ENCODE measurements at regions not wholly inside any gene's neighbourhood (a gene's known extent, or its start where the extent isn't known, plus 50 kb on each side); places are given as distances from the start of the nearest gene placed in this dataset.
A peak's percentile ranks its signal among the peaks of the same experiment; 100 is the strongest.

DNA sequence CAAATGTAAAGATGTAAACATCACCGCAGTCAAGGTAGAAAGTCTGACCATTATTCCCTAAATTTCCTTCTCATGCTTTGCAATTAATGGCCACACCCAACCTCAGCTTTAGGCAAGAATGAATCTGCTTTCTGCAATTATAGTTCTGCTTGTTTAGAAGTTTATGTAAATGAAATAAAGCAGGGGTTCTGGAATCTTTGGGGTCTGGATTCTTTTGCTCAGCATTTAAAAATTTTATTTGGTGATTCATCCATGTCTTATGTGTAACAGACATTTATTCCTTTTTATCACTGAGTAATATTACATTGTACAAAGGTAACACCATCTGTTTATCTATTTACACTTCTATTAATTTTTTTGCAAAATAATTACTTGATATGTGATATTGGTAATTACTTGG is 613.6 kb downstream of the UTRN start:
- peaks cover 3% of the 10 kb centered on the region; the same call in 1 of the 2 replicates for H3K9me3 ChIP-seq (ENCODE audit: low read depth, low read length)
- TF ChIP-seq POLR2AphosphoS5 (IDR thresholded peaks at IDR 0.05; ENCODE audit: borderline replicate concordance, low read depth, low read length) (no peak), EZH2 (IDR thresholded peaks at IDR 0.05) (no peak), FOXP2 (optimal IDR thresholded peaks at IDR 0.05; ENCODE audit: control extremely low read depth, extremely low read length, insufficient read depth) (no peak)
- no peak overlapping the region for H3K27ac ChIP-seq
- no peak overlapping the region for H3K4me3 ChIP-seq
- no peak overlapping the region for H3K9ac ChIP-seq (ENCODE audit: insufficient read length)
- no peak for DNase-seq (ENCODE audit: low read depth, low spot score)
- no peaks in the 10 kb centered on the region for H3K36me3 ChIP-seq (ENCODE audit: insufficient read depth, low read length)

GRCh38 chr6:144899161-144899560 is 614.0 kb downstream of the UTRN start:
- Histone ChIP-seq H3K9ac (ENCODE audit: insufficient read length) (no peak overlapping the region), H3K4me3 (no peak overlapping the region), H3K36me3 (ENCODE audit: insufficient read depth, low read length) (no peaks in the 10 kb centered on the region), H3K27ac (no peak overlapping the region), H3K9me3 (ENCODE audit: low read depth, low read length) (peaks cover 3% of the 10 kb centered on the region; the same call in 1 of the 2 replicates)
- TF ChIP-seq FOXP2 (optimal IDR thresholded peaks at IDR 0.05; ENCODE audit: control extremely low read depth, extremely low read length, insufficient read depth), result no peak
- no peak for TF ChIP-seq POLR2AphosphoS5 (IDR thresholded peaks at IDR 0.05; ENCODE audit: borderline replicate concordance, low read depth, low read length)
- TF ChIP-seq EZH2 (IDR thresholded peaks at IDR 0.05), result no peak
- DNase-seq (ENCODE audit: low read depth, low spot score), result no peak

DNA sequence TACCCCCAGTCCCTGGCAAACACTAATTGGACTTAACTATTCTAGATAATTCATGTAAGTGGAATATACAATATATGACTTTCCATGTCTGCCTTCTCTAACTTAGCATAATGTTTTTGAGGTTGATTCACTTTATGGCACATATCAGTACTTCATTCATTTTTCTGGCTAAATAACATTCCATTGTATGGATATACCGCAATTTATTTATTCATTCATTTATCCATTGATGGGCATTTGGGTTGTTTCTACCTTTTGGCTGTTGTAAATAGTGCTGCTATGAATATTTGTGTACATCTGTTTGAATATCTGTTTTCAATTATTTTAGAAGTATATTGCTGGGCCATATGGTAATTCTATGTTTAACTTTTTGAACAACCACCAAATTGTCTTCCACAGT is 616.3 kb downstream of the UTRN start:
- TF ChIP-seq POLR2AphosphoS5 (IDR thresholded peaks at IDR 0.05; ENCODE audit: borderline replicate concordance, low read depth, low read length), result no peak
- TF ChIP-seq EZH2 (IDR thresholded peaks at IDR 0.05), result no peak
- TF ChIP-seq FOXP2 (optimal IDR thresholded peaks at IDR 0.05; ENCODE audit: control extremely low read depth, extremely low read length, insufficient read depth), result no peak
- no peak for DNase-seq (ENCODE audit: low read depth, low spot score)
- no peak overlapping the region for H3K9ac ChIP-seq (ENCODE audit: insufficient read length)
- peaks cover 3% of the 10 kb centered on the region; the same call in 1 of the 2 replicates for H3K9me3 ChIP-seq (ENCODE audit: low read depth, low read length)
- H3K4me3 ChIP-seq, result no peak overlapping the region
- H3K36me3 ChIP-seq (ENCODE audit: insufficient read depth, low read length), result no peaks in the 10 kb centered on the region
- H3K27ac ChIP-seq, result no peak overlapping the region

GRCh38 chr6:144908004-144908403 is 622.9 kb downstream of the UTRN start:
- H3K9ac ChIP-seq (ENCODE audit: insufficient read length), result no peak overlapping the region
- H3K4me3 ChIP-seq, result no peak overlapping the region
- DNase-seq (ENCODE audit: low read depth, low spot score), result no peak
- H3K9me3 ChIP-seq (ENCODE audit: low read depth, low read length), result no peaks in the 10 kb centered on the region
- no peaks in the 10 kb centered on the region for H3K36me3 ChIP-seq (ENCODE audit: insufficient read depth, low read length)
- no peak for TF ChIP-seq EZH2 (IDR thresholded peaks at IDR 0.05)
- no peak for TF ChIP-seq FOXP2 (optimal IDR thresholded peaks at IDR 0.05; ENCODE audit: control extremely low read depth, extremely low read length, insufficient read depth)
- no peak for TF ChIP-seq POLR2AphosphoS5 (IDR thresholded peaks at IDR 0.05; ENCODE audit: borderline replicate concordance, low read depth, low read length)
- no peak overlapping the region for H3K27ac ChIP-seq

GRCh38 chr6:144909753-144910285 is 624.7 kb downstream of the UTRN start:
- H3K9ac ChIP-seq (ENCODE audit: insufficient read length), result no peak overlapping the region

GRCh38 chr6:144911322-144911721 is 626.2 kb downstream of the UTRN start:
- Histone ChIP-seq H3K4me3 (no peak overlapping the region), H3K9me3 (ENCODE audit: low read depth, low read length) (no peaks in the 10 kb centered on the region), H3K9ac (ENCODE audit: insufficient read length) (no peak overlapping the region), H3K36me3 (ENCODE audit: insufficient read depth, low read length) (no peaks in the 10 kb centered on the region), H3K27ac (no peak overlapping the region; the same call in 1 of the 2 replicates)
- TF ChIP-seq FOXP2 (optimal IDR thresholded peaks at IDR 0.05; ENCODE audit: control extremely low read depth, extremely low read length, insufficient read depth), result no peak
- no peak for TF ChIP-seq EZH2 (IDR thresholded peaks at IDR 0.05)
- no peak for TF ChIP-seq POLR2AphosphoS5 (IDR thresholded peaks at IDR 0.05; ENCODE audit: borderline replicate concordance, low read depth, low read length)
- no peak for DNase-seq (ENCODE audit: low read depth, low spot score)

More at GRCh38 chr6:144909753-144910285, 624.7 kb downstream of the UTRN start:
- Histone ChIP-seq H3K9me3 (ENCODE audit: low read depth, low read length) (no peaks in the 10 kb centered on the region), H3K36me3 (ENCODE audit: insufficient read depth, low read length) (no peaks in the 10 kb centered on the region), H3K4me3 (no peak overlapping the region), H3K27ac (no peak overlapping the region)
- no peak for DNase-seq (ENCODE audit: low read depth, low spot score)
- TF ChIP-seq POLR2AphosphoS5 (IDR thresholded peaks at IDR 0.05; ENCODE audit: borderline replicate concordance, low read depth, low read length), result no peak
- no peak for TF ChIP-seq EZH2 (IDR thresholded peaks at IDR 0.05)
- no peak for TF ChIP-seq FOXP2 (optimal IDR thresholded peaks at IDR 0.05; ENCODE audit: control extremely low read depth, extremely low read length, insufficient read depth)

- H3K9me3 ChIP-seq (ENCODE audit: low read depth, low read length), result no peaks in the 10 kb centered on the region
- TF ChIP-seq EZH2 (IDR thresholded peaks at IDR 0.05) (no peak), POLR2AphosphoS5 (IDR thresholded peaks at IDR 0.05; ENCODE audit: borderline replicate concordance, low read depth, low read length) (no peak), FOXP2 (optimal IDR thresholded peaks at IDR 0.05; ENCODE audit: control extremely low read depth, extremely low read length, insufficient read depth) (no peak)
- no peaks in the 10 kb centered on the region for H3K36me3 ChIP-seq (ENCODE audit: insufficient read depth, low read length)
- no peak overlapping the region for H3K9ac ChIP-seq (ENCODE audit: insufficient read length)
- no peak for DNase-seq (ENCODE audit: low read depth, low spot score)
- peak overlapping the region; percentile 43; the same call in 1 of the 2 replicates for H3K27ac ChIP-seq
- H3K4me3 ChIP-seq, result no peak overlapping the region; the same call in 1 of the 2 replicates
Measured at GRCh38 chr6:144912474-144912873, 627.3 kb downstream of the UTRN start.

- Histone ChIP-seq H3K9me3 (ENCODE audit: low read depth, low read length) (no peaks in the 10 kb centered on the region), H3K9ac (ENCODE audit: insufficient read length) (no peak overlapping the region), H3K27ac (no peak overlapping the region), H3K4me3 (no peak overlapping the region), H3K36me3 (ENCODE audit: insufficient read depth, low read length) (no peaks in the 10 kb centered on the region)
- TF ChIP-seq EZH2 (IDR thresholded peaks at IDR 0.05) (no peak), POLR2AphosphoS5 (IDR thresholded peaks at IDR 0.05; ENCODE audit: borderline replicate concordance, low read depth, low read length) (no peak), FOXP2 (optimal IDR thresholded peaks at IDR 0.05; ENCODE audit: control extremely low read depth, extremely low read length, insufficient read depth) (no peak)
- DNase-seq (ENCODE audit: low read depth, low spot score), result no peak
Measured at GRCh38 chr6:144918073-144918472, 632.9 kb downstream of the UTRN start.

- Histone ChIP-seq H3K36me3 (ENCODE audit: insufficient read depth, low read length) (no peaks in the 10 kb centered on the region), H3K9me3 (ENCODE audit: low read depth, low read length) (no peaks in the 10 kb centered on the region), H3K27ac (no peak overlapping the region), H3K4me3 (no peak overlapping the region), H3K9ac (ENCODE audit: insufficient read length) (no peak overlapping the region)
- DNase-seq (ENCODE audit: low read depth, low spot score), result no peak
- TF ChIP-seq POLR2AphosphoS5 (IDR thresholded peaks at IDR 0.05; ENCODE audit: borderline replicate concordance, low read depth, low read length) (no peak), EZH2 (IDR thresholded peaks at IDR 0.05) (no peak), FOXP2 (optimal IDR thresholded peaks at IDR 0.05; ENCODE audit: control extremely low read depth, extremely low read length, insufficient read depth) (no peak)
Measured at GRCh38 chr6:144919560-144919959, 634.4 kb downstream of the UTRN start.

Measured in SK-N-MC (cell line).